ENCODE measurements at regions not wholly inside any gene's neighbourhood (a gene's known extent, or its start where the extent isn't known, plus 50 kb on each side); places are given as distances from the start of the nearest gene placed in this dataset.

DNA sequence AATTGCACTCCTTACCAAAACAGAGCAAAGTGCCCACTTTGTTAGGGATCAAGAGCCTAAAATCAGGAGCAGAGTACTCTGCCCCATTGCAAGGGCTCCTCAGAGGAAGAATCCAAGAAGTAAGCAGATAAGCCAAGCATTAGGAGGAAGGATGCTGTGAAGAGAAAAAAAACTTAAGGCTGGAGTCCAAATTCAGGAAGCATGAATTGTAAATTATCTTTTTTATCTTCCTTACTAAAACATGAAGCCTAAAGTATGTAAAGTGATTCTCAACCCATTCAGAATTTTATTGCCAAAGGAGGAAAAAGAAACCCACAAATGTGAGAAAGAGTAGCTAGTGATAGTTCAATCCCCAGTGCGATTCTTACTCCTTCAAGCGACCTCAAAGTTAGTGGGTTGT lies 523.9 kb downstream of the TAF11L14 start:
- no peaks in the 10 kb centered on the region for H3K36me3 ChIP-seq (ENCODE audit: control insufficient read depth in 2 of 2, insufficient read depth in 1 of 2, low read length in 2 of 2)
- TF ChIP-seq ZNF169 (tag by site-specific recombination; IDR thresholded peaks at IDR 0.05) (no peak), TRIM28 (IDR thresholded peaks at IDR 0.05; ENCODE audit: borderline replicate concordance, low read length) (no peak), ZNF837 (tag by site-specific recombination; IDR thresholded peaks at IDR 0.05) (no peak), ZIC2 (tag by site-specific recombination; IDR thresholded peaks at IDR 0.05) (no peak), OSR2 (tag by site-specific recombination; IDR thresholded peaks at IDR 0.05) (no peak), RBAK (tag by site-specific recombination; IDR thresholded peaks at IDR 0.05) (no peak), ZNF792 (tag by site-specific recombination; IDR thresholded peaks at IDR 0.05) (no peak), FEZF1 (tag by site-specific recombination; IDR thresholded peaks at IDR 0.05) (no peak), ZNF48 (tag by site-specific recombination; IDR thresholded peaks at IDR 0.05) (no peak)
- TF ChIP-seq, protein P1, sequence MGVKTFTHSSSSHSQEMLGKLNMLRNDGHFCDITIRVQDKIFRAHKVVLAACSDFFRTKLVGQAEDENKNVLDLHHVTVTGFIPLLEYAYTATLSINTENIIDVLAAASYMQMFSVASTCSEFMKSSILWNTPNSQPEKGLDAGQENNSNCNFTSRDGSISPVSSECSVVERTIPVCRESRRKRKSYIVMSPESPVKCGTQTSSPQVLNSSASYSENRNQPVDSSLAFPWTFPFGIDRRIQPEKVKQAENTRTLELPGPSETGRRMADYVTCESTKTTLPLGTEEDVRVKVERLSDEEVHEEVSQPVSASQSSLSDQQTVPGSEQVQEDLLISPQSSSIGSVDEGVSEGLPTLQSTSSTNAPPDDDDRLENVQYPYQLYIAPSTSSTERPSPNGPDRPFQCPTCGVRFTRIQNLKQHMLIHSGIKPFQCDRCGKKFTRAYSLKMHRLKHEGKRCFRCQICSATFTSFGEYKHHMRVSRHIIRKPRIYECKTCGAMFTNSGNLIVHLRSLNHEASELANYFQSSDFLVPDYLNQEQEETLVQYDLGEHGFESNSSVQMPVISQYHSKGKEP (tag by site-specific recombination; IDR thresholded peaks at IDR 0.05): no peak
- H3K4me1 ChIP-seq (ENCODE audit: control insufficient read depth, insufficient read depth, low read length): no peaks in the 10 kb centered on the region
- ChIA-PET CTCF (no interaction called here), POLR2A (no interaction called here)
- no peak overlapping the region for H3K4me3 ChIP-seq (ENCODE audit: low read depth, low read length)
- no peaks in the 10 kb centered on the region for H3K9me3 ChIP-seq (ENCODE audit: control insufficient read depth, insufficient read depth, low read depth, low read length)
- no peak overlapping the region for H3K27ac ChIP-seq (ENCODE audit: extremely low read depth, low read depth, low read length)

DNA sequence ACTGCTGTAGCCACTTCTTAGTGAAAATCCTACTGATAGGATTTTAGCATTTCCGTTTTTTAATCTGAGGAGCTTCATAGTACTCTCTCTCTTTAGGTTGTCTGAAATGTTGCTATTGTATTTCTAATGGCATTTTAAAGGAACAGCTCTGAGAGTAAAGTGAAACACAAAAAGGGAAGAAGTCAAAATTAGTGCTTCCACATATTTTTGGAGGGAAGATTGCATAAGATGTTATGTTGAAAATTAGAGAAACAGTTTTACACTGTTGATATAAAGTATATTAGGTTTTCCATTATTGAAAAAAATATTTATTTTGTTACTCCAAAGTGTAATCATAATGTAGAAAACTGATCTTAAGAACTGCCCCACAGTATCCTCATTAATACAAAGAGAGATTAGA lies 525.1 kb downstream of the TAF11L14 start:
- CTCF ChIA-PET: no interaction called here
- Histone ChIP-seq H3K27ac (ENCODE audit: extremely low read depth, low read depth, low read length) (no peak overlapping the region), H3K4me3 (ENCODE audit: low read depth, low read length) (no peak overlapping the region), H3K36me3 (ENCODE audit: control insufficient read depth in 2 of 2, insufficient read depth in 1 of 2, low read length in 2 of 2) (no peaks in the 10 kb centered on the region), H3K4me1 (ENCODE audit: control insufficient read depth, insufficient read depth, low read length) (no peaks in the 10 kb centered on the region), H3K9me3 (ENCODE audit: control insufficient read depth, insufficient read depth, low read depth, low read length) (no peaks in the 10 kb centered on the region)
- POLR2A ChIA-PET: no interaction called here
- TF ChIP-seq, protein P2, sequence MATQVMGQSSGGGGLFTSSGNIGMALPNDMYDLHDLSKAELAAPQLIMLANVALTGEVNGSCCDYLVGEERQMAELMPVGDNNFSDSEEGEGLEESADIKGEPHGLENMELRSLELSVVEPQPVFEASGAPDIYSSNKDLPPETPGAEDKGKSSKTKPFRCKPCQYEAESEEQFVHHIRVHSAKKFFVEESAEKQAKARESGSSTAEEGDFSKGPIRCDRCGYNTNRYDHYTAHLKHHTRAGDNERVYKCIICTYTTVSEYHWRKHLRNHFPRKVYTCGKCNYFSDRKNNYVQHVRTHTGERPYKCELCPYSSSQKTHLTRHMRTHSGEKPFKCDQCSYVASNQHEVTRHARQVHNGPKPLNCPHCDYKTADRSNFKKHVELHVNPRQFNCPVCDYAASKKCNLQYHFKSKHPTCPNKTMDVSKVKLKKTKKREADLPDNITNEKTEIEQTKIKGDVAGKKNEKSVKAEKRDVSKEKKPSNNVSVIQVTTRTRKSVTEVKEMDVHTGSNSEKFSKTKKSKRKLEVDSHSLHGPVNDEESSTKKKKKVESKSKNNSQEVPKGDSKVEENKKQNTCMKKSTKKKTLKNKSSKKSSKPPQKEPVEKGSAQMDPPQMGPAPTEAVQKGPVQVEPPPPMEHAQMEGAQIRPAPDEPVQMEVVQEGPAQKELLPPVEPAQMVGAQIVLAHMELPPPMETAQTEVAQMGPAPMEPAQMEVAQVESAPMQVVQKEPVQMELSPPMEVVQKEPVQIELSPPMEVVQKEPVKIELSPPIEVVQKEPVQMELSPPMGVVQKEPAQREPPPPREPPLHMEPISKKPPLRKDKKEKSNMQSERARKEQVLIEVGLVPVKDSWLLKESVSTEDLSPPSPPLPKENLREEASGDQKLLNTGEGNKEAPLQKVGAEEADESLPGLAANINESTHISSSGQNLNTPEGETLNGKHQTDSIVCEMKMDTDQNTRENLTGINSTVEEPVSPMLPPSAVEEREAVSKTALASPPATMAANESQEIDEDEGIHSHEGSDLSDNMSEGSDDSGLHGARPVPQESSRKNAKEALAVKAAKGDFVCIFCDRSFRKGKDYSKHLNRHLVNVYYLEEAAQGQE (tag by site-specific recombination; IDR thresholded peaks at IDR 0.05): no peak
- TF ChIP-seq ZNF248 (tag by site-specific recombination; IDR thresholded peaks at IDR 0.05): no peak
- no peak for TF ChIP-seq ZNF155 (tag by site-specific recombination; IDR thresholded peaks at IDR 0.05)
- TF ChIP-seq ZNF423 (tag by site-specific recombination; IDR thresholded peaks at IDR 0.05): no peak
- TF ChIP-seq TCF7L2 (IDR thresholded peaks at IDR 0.05; ENCODE audit: borderline replicate concordance, low read depth, low read length): no peak
- no peak for TF ChIP-seq GFI1B (tag by site-specific recombination; IDR thresholded peaks at IDR 0.05)
- TF ChIP-seq MZF1 (tag by site-specific recombination; IDR thresholded peaks at IDR 0.05; ENCODE audit: borderline replicate concordance): no peak
- TF ChIP-seq ZBTB21 (tag by site-specific recombination; IDR thresholded peaks at IDR 0.05): no peak
- TF ChIP-seq ZNF341 (tag by site-specific recombination; IDR thresholded peaks at IDR 0.05; ENCODE audit: low read depth): no peak
- no peak for TF ChIP-seq ZFP41 (tag by site-specific recombination; IDR thresholded peaks at IDR 0.05; ENCODE audit: borderline replicate concordance)
- no peak for TF ChIP-seq ZNF530 (tag by site-specific recombination; IDR thresholded peaks at IDR 0.05; ENCODE audit: low read depth)
- TF ChIP-seq, protein P3, sequence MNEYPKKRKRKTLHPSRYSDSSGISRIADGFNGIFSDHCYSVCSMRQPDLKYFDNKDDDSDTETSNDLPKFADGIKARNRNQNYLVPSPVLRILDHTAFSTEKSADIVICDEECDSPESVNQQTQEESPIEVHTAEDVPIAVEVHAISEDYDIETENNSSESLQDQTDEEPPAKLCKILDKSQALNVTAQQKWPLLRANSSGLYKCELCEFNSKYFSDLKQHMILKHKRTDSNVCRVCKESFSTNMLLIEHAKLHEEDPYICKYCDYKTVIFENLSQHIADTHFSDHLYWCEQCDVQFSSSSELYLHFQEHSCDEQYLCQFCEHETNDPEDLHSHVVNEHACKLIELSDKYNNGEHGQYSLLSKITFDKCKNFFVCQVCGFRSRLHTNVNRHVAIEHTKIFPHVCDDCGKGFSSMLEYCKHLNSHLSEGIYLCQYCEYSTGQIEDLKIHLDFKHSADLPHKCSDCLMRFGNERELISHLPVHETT (tag by site-specific recombination; IDR thresholded peaks at IDR 0.05): no peak

All from HEK293 (cell line).